Endometrium (tissue), 2 donors: ENCODE measurements at regions not wholly inside any gene's neighbourhood (a gene's known extent, or its start where the extent isn't known, plus 50 kb on each side); places are given as distances from the start of the nearest gene placed in this dataset.
"Not testable (repeated sequence)": the region's sequence is repeated elsewhere in the genome, so short reads cannot be mapped to it uniquely, and the experiment has no call there.

Source experiments
- FAIRE-seq: peaks from 2 replicates; lab custom pipeline; 2012; peaks lifted over from hg19 to GRCh38; lab: Jason Lieb, UNC
- donor health status: control.
- donor health status: control.

- FAIRE-seq: no peak
Observed at GRCh38 chr2:13611939-13612338, 895.2 kb downstream of the TRIB2 start.

- FAIRE-seq: no peak
Observed at GRCh38 chr2:13616059-13616458, 899.3 kb downstream of the TRIB2 start.

GRCh38 chr2:13616616-13617015 is 899.9 kb downstream of the TRIB2 start:
- FAIRE-seq: no peak

- no peak for FAIRE-seq
Observed at GRCh38 chr2:13628122-13628521, 911.4 kb downstream of the TRIB2 start.

GRCh38 chr2:13638181-13638580 is 921.4 kb downstream of the TRIB2 start:
- no peak for FAIRE-seq

- no peak for FAIRE-seq
Observed at GRCh38 chr2:13649918-13650317, 933.2 kb downstream of the TRIB2 start.

- no peak for FAIRE-seq
Observed at GRCh38 chr2:13650586-13651180, 933.9 kb downstream of the TRIB2 start.

GRCh38 chr2:13651684-13652131 is 935.0 kb downstream of the TRIB2 start:
- no peak for FAIRE-seq

- no peak for FAIRE-seq
Observed at GRCh38 chr2:13652531-13653313, 936.0 kb downstream of the TRIB2 start.

GRCh38 chr2:13654416-13654815 is 937.7 kb downstream of the TRIB2 start:
- FAIRE-seq: no peak

- no peak for FAIRE-seq
Observed at GRCh38 chr2:13660231-13660630, 943.5 kb downstream of the TRIB2 start.

GRCh38 chr2:13662055-13662454 is 945.3 kb downstream of the TRIB2 start:
- no peak for FAIRE-seq

- no peak for FAIRE-seq
Observed at GRCh38 chr2:13666582-13667414, 950.1 kb downstream of the TRIB2 start.

GRCh38 chr2:13667415-13667757 is 950.6 kb downstream of the TRIB2 start:
- FAIRE-seq: no peak

- FAIRE-seq: no peak
Observed at GRCh38 chr2:13669607-13670006, 952.9 kb downstream of the TRIB2 start.

- not testable (repeated sequence) for FAIRE-seq
Observed at GRCh38 chr2:13673821-13674220, 957.1 kb downstream of the TRIB2 start.

- FAIRE-seq: no peak
Observed at GRCh38 chr2:13676269-13676668, 956.2 kb upstream of the LRATD1 start.

GRCh38 chr2:13681936-13682335 is 950.6 kb upstream of the LRATD1 start:
- no peak for FAIRE-seq

- no peak for FAIRE-seq
Observed at GRCh38 chr2:13682540-13683272, 949.8 kb upstream of the LRATD1 start.

- no peak for FAIRE-seq
Observed at GRCh38 chr2:13686262-13686661, 946.3 kb upstream of the LRATD1 start.

GRCh38 chr2:13694673-13695072 is 937.8 kb upstream of the LRATD1 start:
- no peak for FAIRE-seq

- FAIRE-seq: no peak
Observed at GRCh38 chr2:13696601-13697000, 935.9 kb upstream of the LRATD1 start.
